Activated CD4-positive, alpha-beta T cell treated with anti-CD3 and anti-CD28 coated beads for 36 hours (primary cell): ENCODE measurements at regions not wholly inside any gene's neighbourhood (a gene's known extent, or its start where the extent isn't known, plus 50 kb on each side); places are given as distances from the start of the nearest gene placed in this dataset.
A peak's percentile ranks its signal among the peaks of the same experiment; 100 is the strongest.

Source experiments
- ATAC-seq: fragments of 200-7000 bp; cut with Tn5 transposase; one replicate; pipeline ENCODE4 v1.10.0; 2021; ENCODE audit warnings: mild to moderate bottlenecking, moderate library complexity
- CTCF ChIA-PET: fragments of 350-600 bp; sonication (Branson Sonifier 250); formaldehyde crosslinking; loops from one replicate; lab custom pipeline; 2021; ENCODE audit warnings: antibody characterized with exemption; lab: Charles Lee
- POLR2A ChIA-PET: fragments of 350-600 bp; sonication (Branson Sonifier 250); formaldehyde crosslinking; loops from one replicate; lab custom pipeline; 2021; ENCODE audit warnings: antibody characterized with exemption, inconsistent platforms; lab: Charles Lee
- DNase-seq: peaks from one replicate; pipeline ENCODE4 v3.0.0-alpha.2; 2020
- H3K27ac Mint-ChIP-seq: one replicate; pipeline ENCODE4 v1.8.0; 2021; ENCODE audit warnings: mixed read lengths
- H3K27me3 Mint-ChIP-seq: one replicate; pipeline ENCODE4 v1.8.0; 2021; ENCODE audit warnings: mixed read lengths
- H3K36me3 Mint-ChIP-seq: one replicate; pipeline ENCODE4 v1.8.0; 2021; ENCODE audit warnings: low read depth, mixed read lengths
- H3K4me1 Mint-ChIP-seq: one replicate; pipeline ENCODE4 v1.8.0; 2021; ENCODE audit warnings: mixed read lengths
- H3K4me3 Mint-ChIP-seq: one replicate; pipeline ENCODE4 v1.8.0; 2021; ENCODE audit warnings: mild to moderate bottlenecking, moderate library complexity, mixed read lengths
- H3K9me3 Mint-ChIP-seq: one replicate; pipeline ENCODE4 v1.8.0; 2021; ENCODE audit warnings: low read depth, mixed read lengths
- intact Hi-C, 2 experiments: fragments of 100-400 bp; cut with DNase I in 1 of 2; cut with micrococcal nuclease in 1 of 2; formaldehyde crosslinking; loops; one replicate each; pipeline versions ENCODE4 v1.14.2 to v1.15.1; 2022 to 2024; cut with DNase I, micrococcal nuclease

DNA sequence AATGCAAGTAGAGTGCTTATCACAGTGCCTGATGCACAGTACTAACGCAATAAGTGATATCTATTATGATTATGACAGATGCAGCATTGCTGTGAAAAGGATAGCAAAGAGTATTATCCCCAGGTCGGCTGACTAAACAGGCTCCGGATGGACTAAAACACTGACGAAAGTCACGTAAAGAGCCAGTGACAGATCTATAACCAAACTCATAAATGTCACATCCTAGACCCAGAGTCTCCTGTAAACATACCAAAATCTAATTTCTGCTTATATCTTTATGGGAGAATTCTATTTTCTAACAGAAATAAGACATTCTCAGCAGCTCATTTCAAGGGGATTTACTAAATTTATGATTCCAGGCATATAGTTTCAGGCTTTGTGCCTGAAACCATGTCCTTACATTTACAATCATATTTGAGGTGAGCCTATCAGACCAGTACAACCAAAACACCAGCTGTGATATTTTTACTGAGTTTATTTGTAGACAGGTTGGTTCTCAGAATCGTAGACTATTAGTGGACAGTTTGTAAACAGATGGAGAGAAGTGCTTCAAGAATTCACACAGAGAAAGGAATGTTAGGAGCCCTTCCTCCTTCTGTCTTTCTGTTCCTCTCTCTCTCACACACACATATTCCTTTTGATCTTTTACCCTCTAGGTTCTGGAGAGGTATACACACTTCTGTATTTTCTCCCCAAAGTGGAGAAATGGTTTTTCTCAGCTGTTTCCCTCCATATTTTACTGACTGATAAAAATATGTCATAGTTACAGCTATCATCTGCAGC lies 52.4 kb upstream of the WDR26 start:
- no peak for DNase-seq
- ChIA-PET CTCF (interaction anchor here (0.7 to 2.5 kb wide), 2 partner anchors 16 to 29 kb away, joined by 3 to 8 read pairs; no protein-coding TSS in a partner anchor), POLR2A (no interaction called here)
- Mint-ChIP-seq H3K9me3 (no peaks in the 10 kb centered on the region), H3K4me1 (peaks cover 9% of the 10 kb centered on the region), H3K27ac (no peak overlapping the region), H3K4me3 (no peak overlapping the region), H3K36me3 (no peaks in the 10 kb centered on the region), H3K27me3 (no peaks in the 10 kb centered on the region)
- no peak for ATAC-seq
- intact Hi-C loops, result no loop called here

DNA sequence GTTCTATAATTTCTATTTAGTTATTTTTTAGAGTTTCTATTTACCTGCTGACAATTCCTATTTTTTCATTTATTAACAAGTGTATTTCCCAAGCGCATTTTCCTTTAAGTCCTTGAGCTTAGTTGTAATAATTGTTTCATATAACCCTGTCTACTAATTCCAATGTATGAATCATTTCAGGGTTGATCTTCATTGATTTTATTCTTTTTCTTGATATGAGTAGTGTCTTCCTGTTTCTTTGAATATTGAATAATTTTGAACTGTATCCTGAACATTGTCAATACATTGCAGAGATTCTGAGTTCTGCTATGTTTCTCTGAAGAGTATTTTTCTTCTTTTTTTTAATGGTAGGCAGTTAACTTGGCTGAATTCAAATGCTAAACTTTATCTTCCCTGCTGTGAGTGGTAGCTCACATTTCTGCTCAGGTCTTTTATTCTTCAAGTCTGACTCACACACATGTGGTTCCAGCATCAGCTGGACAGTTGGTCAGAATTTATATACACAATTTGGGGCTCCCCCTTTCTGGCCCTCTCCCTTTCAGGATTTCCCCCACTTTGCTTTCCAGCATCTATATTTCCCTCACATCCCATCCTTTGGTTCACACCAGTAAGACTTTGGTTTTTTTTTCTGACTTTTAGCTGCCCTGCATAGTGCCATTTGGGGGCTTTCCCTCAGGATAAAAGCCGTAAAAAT lies 54.4 kb upstream of the WDR26 start:
- no peak overlapping the region for H3K4me3 Mint-ChIP-seq
- CTCF ChIA-PET, result interaction anchor here (0.7 to 1.4 kb wide), 4 partner anchors 9 to 792 kb away, joined by 3 to 7 read pairs (median 3); no protein-coding TSS in a partner anchor

DNA sequence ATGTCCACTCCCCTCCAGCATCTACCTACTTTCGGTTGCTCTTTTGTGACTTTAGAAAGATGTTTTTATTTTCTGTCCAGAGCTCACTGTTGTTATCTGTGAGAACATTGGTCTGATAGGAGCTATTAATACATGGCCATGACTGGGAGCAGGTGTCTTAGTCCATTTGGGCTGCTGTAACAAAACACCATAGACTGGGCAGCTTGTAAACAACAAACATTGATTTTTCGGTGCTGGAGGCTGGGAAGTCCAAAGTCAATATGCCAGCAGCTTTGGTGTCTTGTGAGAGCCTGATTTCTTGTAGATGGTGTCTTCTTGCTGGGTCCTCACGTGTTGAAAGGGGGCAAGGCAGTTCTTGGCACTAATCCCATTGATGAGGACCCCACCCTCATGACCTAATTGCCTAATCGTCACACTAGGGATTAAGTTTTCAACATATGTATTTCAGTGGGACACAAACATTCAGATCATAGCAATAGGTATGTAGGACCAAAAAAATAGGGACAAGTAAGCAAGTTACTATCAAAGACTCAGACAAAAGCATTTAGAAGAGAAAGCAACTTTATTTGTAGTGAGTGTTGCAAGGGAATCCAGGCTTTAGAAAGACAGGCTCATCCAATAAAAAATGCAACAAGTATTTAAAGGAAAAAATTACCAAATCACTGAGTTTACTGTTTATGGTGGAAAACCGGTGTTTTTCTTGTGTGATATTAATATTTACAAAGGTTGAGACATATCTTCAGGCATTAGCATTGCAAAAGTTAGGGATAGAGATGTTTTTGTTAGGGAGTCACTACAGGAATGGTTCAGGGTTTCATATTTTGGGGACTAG lies 55.2 kb upstream of the WDR26 start:
- Mint-ChIP-seq H3K27me3 (no peaks in the 10 kb centered on the region), H3K27ac (no peak overlapping the region), H3K36me3 (no peaks in the 10 kb centered on the region), H3K4me3 (no peak overlapping the region), H3K4me1 (peaks cover 9% of the 10 kb centered on the region), H3K9me3 (no peaks in the 10 kb centered on the region)
- ChIA-PET CTCF (interaction anchor here (0.7 to 1.4 kb wide), 3 partner anchors 8 to 793 kb away, joined by 3 to 7 read pairs (median 3); no protein-coding TSS in a partner anchor), POLR2A (no interaction called here)
- DNase-seq, result no peak
- intact Hi-C loops, result loop anchor here in 1 of 2 experiments (10.0 kb wide), 1 partner anchor 645 kb away; the partner anchor contains the start of gene TP53BP2
- no peak for ATAC-seq

More for the DNA sequence above, 54.4 kb upstream of the WDR26 start:
- ATAC-seq, result peak; percentile 55
- POLR2A ChIA-PET, result interaction anchor here (1.2 kb wide), 1 partner anchor 9 kb away, joined by 6 read pairs; no protein-coding TSS in a partner anchor
- DNase-seq, result no peak
- H3K36me3 Mint-ChIP-seq, result no peaks in the 10 kb centered on the region
- intact Hi-C loops, result no loop called here
- no peak overlapping the region for H3K27ac Mint-ChIP-seq
- no peaks in the 10 kb centered on the region for H3K27me3 Mint-ChIP-seq
- H3K4me1 Mint-ChIP-seq, result peaks cover 9% of the 10 kb centered on the region
- H3K9me3 Mint-ChIP-seq, result no peaks in the 10 kb centered on the region

DNA sequence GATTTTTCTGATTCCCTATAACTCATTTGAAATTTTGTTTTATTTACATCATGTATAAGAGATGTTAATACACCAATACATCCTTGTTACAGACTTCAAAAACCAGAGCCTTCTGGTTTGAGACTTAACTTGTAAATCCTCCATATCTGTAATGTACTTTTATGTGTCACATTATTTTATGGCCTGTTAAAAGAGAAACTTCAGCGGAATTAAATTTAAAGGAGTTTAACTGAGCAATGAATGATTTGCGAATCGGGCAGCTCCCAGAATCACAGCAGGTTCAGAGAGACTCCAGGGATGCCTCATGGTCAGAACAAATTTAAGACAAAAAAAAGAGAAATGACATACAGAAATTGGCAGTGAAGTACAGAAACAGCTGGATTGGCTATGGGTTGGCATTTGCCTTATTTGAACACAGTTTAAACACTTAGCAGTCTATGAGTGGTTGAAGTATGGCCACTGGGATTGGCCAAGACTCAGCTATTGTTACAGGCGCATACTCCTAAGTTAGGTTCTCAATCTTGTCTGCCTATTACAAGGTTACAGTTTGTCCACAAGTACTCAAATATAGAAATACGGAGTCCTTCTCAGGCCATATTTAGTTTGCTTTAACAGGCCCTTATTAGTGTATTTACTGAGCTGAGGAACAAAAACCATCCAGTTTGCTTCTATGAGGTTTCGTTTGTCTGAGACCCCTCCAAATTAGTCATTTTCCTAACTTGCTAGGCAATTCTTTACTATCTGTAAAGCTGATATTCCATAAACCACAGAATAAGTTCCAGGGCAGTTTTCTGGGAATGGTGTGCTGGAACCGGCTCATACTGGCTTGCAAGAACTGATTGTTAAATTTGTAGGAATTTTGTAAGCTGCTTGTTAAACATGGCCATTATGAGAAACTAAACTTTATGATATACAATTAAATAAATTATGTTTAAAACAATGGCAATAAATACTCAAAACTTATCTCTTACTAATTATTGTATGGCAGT lies 56.2 kb upstream of the WDR26 start:
- POLR2A ChIA-PET, result no interaction called here
- no peak overlapping the region for H3K27ac Mint-ChIP-seq
- intact Hi-C loops, result loop anchor here in 1 of 2 experiments (10.0 kb wide), 1 partner anchor 646 kb away; the partner anchor contains the start of gene TP53BP2

GRCh38 chr1:224492015-224492414 lies 57.4 kb upstream of the WDR26 start:
- no peak for ATAC-seq
- intact Hi-C loops, result loop anchor here in 1 of 2 experiments (10.0 kb wide), 1 partner anchor 647 kb away; the partner anchor contains the start of gene TP53BP2
- CTCF ChIA-PET, result interaction anchor here (0.5 to 0.9 kb wide), 2 partner anchors 22 to 28 kb away, joined by 3 read pairs; no protein-coding TSS in a partner anchor
- POLR2A ChIA-PET, result no interaction called here
- no peak for DNase-seq
- Mint-ChIP-seq H3K36me3 (peaks cover 2% of the 10 kb centered on the region), H3K27me3 (no peaks in the 10 kb centered on the region), H3K27ac (no peak overlapping the region), H3K9me3 (peaks cover 4% of the 10 kb centered on the region), H3K4me1 (peaks cover 13% of the 10 kb centered on the region), H3K4me3 (no peak overlapping the region)

More for the DNA sequence above, 56.2 kb upstream of the WDR26 start:
- CTCF ChIA-PET, result interaction anchor here (0.7 to 1.0 kb wide), 3 partner anchors 23 to 97 kb away, joined by 3 read pairs; no protein-coding TSS in a partner anchor
- no peak for ATAC-seq
- no peaks in the 10 kb centered on the region for H3K9me3 Mint-ChIP-seq
- H3K36me3 Mint-ChIP-seq, result no peaks in the 10 kb centered on the region
- no peaks in the 10 kb centered on the region for H3K27me3 Mint-ChIP-seq
- H3K4me3 Mint-ChIP-seq, result no peak overlapping the region
- H3K4me1 Mint-ChIP-seq, result peaks cover 10% of the 10 kb centered on the region
- no peak for DNase-seq

DNA sequence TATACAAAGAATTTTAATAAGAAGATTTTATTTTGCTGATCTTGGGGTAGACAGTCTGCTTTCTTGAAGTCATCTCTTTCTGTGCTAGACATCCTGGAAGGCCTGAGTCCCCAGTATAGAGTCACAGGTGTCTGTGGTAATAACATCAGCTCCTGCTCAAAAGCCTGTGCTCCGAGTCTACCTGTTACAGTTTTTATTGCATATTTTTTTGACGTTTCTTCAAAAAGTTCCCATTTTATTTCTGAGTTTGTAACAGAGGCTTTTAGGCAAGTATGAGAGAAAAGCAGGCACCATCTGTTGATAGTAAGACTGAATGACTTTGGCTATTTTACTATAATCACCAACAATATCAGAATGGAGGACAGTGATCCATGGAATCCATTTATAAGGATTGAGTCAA lies 58.0 kb upstream of the WDR26 start:
- intact Hi-C loops, result loop anchor here in 1 of 2 experiments (10.0 kb wide), 1 partner anchor 648 kb away; the partner anchor contains the start of gene TP53BP2
- ChIA-PET CTCF (no interaction called here), POLR2A (no interaction called here)
- Mint-ChIP-seq H3K9me3 (peaks cover 5% of the 10 kb centered on the region), H3K36me3 (peaks cover 3% of the 10 kb centered on the region), H3K27me3 (no peaks in the 10 kb centered on the region), H3K27ac (no peak overlapping the region), H3K4me1 (peaks cover 19% of the 10 kb centered on the region), H3K4me3 (no peak overlapping the region)
- DNase-seq (no peak), ATAC-seq (no peak)

GRCh38 chr1:224493269-224493668 lies 58.7 kb upstream of the WDR26 start:
- ChIA-PET CTCF (no interaction called here), POLR2A (no interaction called here)
- intact Hi-C loops, result loop anchor here in 1 of 2 experiments (10.0 kb wide), 1 partner anchor 648 kb away; the partner anchor contains the start of gene TP53BP2
- ATAC-seq (no peak), DNase-seq (no peak)
- no peaks in the 10 kb centered on the region for H3K27me3 Mint-ChIP-seq
- no peak overlapping the region for H3K27ac Mint-ChIP-seq
- H3K4me3 Mint-ChIP-seq, result no peak overlapping the region
- H3K4me1 Mint-ChIP-seq, result peaks cover 25% of the 10 kb centered on the region
- H3K9me3 Mint-ChIP-seq, result peaks cover 5% of the 10 kb centered on the region
- peaks cover 3% of the 10 kb centered on the region for H3K36me3 Mint-ChIP-seq

DNA sequence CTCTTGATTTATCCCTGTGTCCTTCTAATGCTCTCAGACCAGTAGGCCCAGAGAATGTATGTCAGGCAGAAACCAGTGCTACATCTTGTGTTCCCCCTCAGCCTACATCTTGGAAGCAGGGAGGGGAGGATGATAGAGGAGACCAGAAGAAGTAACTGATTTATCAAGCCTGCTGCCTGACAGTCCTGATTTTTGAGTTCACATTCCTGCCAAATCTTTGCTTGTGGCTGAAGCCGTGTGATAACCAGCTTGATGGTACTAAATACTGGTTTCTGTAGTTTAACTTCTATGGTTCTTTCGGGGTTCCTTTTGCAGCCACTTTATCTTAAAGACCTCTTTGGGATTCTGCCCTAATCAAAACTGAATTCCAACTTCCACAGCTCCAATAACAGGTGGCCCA lies 59.7 kb upstream of the WDR26 start:
- Mint-ChIP-seq H3K9me3 (peaks cover 5% of the 10 kb centered on the region), H3K27me3 (no peaks in the 10 kb centered on the region), H3K27ac (no peak overlapping the region), H3K4me1 (peaks cover 27% of the 10 kb centered on the region), H3K36me3 (peaks cover 3% of the 10 kb centered on the region), H3K4me3 (no peak overlapping the region)
- CTCF ChIA-PET, result interaction anchor here (1.1 kb wide), 1 partner anchor 428 kb away, joined by 3 read pairs; no protein-coding TSS in a partner anchor
- POLR2A ChIA-PET, result no interaction called here
- no peak for ATAC-seq
- DNase-seq, result no peak
- intact Hi-C loops, result loop anchor here in 1 of 2 experiments (10.0 kb wide), 1 partner anchor 650 kb away; the partner anchor contains the start of gene TP53BP2

DNA sequence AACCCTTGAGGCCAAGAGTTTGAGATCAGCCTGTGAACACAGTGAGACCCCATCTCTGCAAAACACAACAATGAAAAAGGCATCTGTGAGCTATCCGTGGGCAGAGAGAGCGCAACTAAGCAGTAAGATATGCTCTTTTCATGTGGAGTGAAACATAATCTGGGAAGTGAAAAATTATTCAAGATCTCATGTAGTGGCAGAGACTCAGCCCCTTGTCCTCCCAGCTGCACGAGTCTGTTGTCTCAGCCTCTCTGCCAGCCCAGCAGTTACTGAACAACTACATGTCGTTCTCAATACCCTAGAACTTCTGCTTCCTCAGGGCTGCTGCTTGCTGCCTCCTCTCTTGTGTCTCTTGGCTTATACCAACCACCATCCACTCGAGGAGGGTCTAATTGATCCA lies 61.3 kb upstream of the WDR26 start:
- H3K27ac Mint-ChIP-seq, result no peak overlapping the region
- H3K4me3 Mint-ChIP-seq, result no peak overlapping the region
- DNase-seq (no peak), ATAC-seq (no peak)
- H3K4me1 Mint-ChIP-seq, result peaks cover 34% of the 10 kb centered on the region
- peaks cover 3% of the 10 kb centered on the region for H3K36me3 Mint-ChIP-seq
- CTCF ChIA-PET, result interaction anchor here (0.8 kb wide), 1 partner anchor 97 kb away, joined by 3 read pairs; no protein-coding TSS in a partner anchor
- POLR2A ChIA-PET, result no interaction called here
- intact Hi-C loops, result loop anchor here (5.0 to 10.0 kb wide), 6 partner anchors 114 to 951 kb away; partner anchors contain the start of genes DEGS1 (in 2 of the 2), CAPN2 (in 1 of the 2) and TP53BP2 (in 1 of the 2)
- H3K27me3 Mint-ChIP-seq, result no peaks in the 10 kb centered on the region
- peaks cover 5% of the 10 kb centered on the region for H3K9me3 Mint-ChIP-seq
